MM.1S (cell line): ENCODE measurements at regions not wholly inside any gene's neighbourhood (a gene's known extent, or its start where the extent isn't known, plus 50 kb on each side); places are given as distances from the start of the nearest gene placed in this dataset.

Experiments
- CTCF ChIP-seq: fragments of 300-600 bp; sonication (generic); IDR thresholded peaks from 2 replicates; pipeline ENCODE4 v1.5.1; 2016; ENCODE audit warnings: antibody characterized with exemption, low read length, mixed read lengths
- EZH2 ChIP-seq: fragments of 300-600 bp; sonication (generic); optimal IDR thresholded peaks from 2 replicates; pipeline ENCODE3; 2017; ENCODE audit warnings: low read depth, mild to moderate bottlenecking, antibody characterized with exemption, low read length, mixed read lengths

GRCh38 chrX:63958134-63958865 lies 173.3 kb upstream of the ARHGEF9 start:
- TF ChIP-seq CTCF (no peak), EZH2 (no peak)
